GM19351 (cell line): ENCODE measurements at regions not wholly inside any gene's neighbourhood (a gene's known extent, or its start where the extent isn't known, plus 50 kb on each side); places are given as distances from the start of the nearest gene placed in this dataset.
A peak's percentile ranks its signal among the peaks of the same experiment; 100 is the strongest.
"Not testable (repeated sequence)": the region's sequence is repeated elsewhere in the genome, so short reads cannot be mapped to it uniquely, and the experiment has no call there.

Experiments used
- ATAC-seq: cut with Tn5 transposase; IDR thresholded peaks from one replicate; pipeline ENCODE4 v1.9.1; 2021; ENCODE audit warnings: mild to moderate bottlenecking, moderate library complexity; ENCODE audit not compliant: unreplicated experiment

DNA sequence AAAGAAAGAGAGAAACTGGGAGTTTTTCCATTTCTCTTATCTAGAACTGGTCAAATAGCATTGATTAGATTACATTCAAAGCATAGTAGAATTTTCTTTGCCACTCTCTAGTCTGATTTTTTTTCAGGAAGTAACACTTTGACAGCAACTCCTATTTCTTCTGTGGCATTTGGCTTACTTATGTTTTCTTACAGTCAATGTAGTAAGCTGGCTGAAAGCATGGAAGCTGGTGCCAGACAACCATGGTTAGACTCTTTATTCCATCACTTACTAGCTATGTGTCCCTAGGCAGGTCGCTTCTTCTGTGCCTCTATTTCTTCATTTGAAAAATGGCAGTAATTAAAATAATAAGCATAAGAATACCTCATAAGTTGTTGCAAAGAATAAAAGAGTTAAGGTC is 54.2 kb upstream of the OPRM1 start:
- no peak for ATAC-seq

DNA sequence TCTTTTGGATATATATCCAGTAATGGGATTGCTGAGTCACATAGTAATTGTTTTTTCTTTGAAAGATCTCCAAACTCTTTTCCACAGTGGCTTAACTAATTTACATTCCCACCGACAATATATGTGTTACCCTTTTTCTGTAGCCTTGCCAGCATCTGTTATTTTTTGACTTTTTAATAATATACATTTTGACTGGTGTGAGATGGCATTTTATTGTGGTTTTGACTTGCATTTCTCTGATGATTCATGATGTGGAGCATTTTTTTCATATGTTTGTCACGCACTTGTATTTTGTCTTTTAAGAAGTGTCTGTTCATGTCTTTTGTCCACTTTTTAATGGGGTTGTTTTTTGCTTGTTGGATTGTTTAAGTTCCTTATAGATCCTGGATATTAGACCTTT is 58.9 kb upstream of the OPRM1 start:
- no peak for ATAC-seq

DNA sequence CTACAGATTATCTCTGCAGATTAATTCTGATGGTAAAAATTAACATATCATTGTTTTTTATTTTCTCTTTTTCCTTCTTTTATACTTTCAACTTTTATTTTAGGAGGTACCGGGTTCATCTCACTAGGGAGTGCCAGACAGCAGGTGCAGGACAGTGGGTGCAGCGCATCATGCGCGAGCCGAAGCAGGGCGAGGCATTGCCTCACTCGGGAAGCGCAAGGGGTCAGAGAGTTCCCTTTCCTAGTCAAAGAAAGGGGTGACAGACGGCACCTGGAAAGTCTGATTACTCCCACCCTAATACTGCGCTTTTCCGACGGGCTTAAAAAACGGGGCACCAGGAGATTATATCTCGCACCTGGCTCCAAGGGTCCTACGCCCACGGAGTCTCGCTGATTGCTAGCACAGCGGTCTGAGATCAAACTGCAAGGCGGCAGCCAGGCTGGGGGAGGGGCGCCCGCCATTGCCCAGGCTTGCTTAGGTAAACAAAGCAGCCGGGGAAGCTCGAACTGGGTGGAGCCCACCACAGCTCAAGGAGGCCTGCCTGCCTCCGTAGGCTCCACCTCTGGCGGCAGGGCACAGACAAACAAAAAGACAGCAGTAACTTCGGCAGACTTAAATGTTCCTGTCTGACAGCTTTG is 60.0 kb upstream of the OPRM1 start:
- not testable (repeated sequence) for ATAC-seq

DNA sequence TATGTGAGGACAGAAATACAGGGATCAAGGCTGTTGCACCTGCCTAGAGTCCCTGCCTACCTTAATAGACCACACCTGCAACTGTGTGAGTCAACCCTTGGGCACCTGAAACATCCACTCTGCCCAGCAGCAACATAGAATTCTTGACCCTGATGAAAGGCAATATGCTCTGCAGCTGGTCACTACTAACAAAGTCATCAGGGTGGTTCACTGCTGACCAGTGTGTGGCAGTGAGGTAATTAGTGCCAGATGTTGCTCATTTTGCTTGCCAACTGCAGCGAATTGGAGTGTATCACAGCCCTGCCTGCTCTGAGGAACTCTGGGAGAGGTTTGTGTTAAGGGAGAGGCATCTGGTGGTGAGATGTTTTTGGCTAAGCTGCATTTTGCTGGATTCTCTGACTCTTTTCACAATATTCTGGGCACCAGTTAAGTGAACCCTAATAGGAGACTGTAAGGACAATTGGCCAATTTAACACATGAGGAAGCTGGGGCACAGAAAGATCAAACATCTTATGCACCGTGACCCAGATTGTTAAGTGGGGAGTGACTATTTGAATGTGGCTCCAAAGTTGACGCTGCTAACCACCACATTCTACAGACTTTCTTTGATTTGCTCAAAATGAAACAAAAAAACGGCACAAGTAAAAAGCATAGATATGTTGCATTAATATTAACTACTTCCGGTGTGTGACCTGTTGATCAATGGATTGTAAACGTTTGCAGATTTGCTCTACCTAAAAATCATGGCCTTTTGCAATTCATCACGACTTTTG is 61.9 kb upstream of the OPRM1 start:
- peak; percentile 61 for ATAC-seq

DNA sequence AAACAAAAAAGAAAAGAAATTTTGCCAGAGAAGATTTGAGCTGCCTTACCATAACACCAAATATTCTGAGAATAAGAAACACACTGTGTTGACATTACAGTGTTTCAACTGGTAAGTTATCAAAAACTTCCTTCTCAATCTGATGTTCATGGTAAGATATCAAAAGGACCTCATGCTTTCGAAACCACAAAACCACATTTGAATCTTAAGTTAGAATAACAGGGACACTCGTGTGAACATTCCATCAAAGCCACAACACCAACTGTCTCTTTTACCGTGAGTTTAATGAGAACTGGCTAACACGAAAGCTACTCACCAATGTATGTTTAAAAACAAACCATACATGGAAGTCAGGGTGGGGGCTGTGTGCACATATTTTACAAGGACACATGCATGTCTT is 73.0 kb upstream of the OPRM1 start:
- ATAC-seq = no peak

DNA sequence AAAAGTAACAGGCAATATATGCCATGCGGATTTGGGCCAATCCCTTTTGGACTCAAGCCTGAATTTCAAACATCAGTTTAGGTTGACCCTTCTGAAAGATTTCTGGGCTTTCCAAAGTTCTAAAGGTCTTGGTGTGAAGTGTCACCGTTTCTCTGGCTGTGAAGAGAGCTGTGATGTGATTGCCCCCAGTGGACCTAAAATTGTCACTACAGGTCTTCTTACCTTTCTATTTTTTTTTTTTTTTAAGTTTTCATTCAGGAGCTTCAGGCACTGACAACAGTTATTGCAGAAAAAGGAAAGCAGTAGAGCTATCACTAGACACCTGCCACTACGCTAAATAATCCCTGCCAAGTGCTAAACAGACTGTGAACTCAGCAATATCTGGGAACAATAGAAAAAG is 75.7 kb upstream of the OPRM1 start:
- ATAC-seq = peak; percentile 43

DNA sequence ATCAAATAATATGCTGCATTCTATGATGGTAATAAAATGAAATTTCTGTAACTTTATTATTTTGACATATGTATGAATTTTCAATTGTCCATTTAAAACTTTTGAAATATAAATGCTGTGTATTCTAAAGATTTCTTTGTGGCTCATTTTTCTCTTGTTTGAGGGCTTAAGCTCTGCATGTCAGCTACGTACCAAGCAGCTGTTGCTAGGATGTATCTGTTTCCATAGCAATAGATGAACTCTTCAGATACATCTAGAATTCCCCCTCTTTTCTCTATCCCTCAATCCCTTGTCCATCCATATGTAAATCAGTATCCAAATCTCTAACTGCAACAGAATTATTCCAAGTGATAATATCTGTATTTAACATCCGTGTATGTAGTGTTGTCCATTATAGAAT is 76.5 kb upstream of the OPRM1 start:
- ATAC-seq = no peak

DNA sequence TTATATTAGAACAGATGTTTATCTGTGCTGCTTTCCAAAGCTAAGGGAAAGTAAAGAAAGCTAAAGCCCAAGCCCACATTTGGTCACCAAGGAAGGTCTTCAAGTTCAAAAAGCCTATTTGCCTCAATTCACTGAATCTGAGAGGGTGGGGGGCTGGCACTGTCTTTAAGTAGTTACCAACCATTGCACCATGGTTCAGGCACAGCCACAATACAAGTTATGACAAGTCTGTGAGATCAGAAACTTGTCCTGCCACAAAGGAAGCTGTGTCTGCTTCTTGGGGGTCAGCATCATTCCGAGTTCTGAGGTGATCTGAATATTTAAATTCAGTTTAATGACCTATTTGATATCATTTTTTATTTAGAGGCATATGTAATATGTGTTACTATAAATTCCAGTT is 78.3 kb upstream of the OPRM1 start:
- no peak for ATAC-seq

DNA sequence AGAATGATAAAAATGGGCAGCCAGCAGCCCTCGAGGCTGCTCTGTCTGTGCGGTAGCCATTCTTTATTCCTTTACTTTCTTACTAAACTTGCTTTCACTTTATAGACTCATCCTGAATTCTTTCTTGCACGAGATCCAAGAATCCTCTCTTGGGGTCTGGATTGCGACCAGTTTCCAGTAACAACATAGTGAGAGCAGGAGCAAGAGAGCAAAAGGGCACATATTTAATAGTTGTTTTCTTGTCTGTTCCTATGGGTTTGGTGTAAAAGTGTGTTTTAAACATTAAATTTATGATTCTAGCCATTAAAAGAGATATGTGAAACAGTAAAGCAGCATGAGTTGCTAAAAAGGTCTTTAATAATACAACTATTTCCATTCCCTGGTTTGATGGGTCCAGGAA is 78.8 kb upstream of the OPRM1 start:
- no peak for ATAC-seq

DNA sequence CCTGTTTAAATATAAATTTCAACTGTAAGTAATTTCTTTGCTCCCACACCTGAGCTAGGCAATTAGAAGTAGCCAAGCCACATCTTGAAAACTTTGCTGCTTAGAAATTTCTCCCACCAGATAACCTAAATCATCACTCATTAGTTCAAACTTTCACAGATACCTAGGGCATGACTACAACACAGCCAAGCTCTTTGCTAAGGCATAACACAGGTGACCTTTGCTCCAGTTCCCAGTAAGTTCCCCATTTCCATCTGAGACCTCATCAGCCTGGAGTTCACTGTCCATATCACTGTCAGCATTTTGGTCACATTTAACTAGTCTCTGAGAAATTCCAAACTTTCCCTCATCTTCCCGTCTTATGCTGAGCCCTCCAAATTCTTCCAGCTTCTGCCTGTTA is 79.8 kb upstream of the OPRM1 start:
- no peak for ATAC-seq

DNA sequence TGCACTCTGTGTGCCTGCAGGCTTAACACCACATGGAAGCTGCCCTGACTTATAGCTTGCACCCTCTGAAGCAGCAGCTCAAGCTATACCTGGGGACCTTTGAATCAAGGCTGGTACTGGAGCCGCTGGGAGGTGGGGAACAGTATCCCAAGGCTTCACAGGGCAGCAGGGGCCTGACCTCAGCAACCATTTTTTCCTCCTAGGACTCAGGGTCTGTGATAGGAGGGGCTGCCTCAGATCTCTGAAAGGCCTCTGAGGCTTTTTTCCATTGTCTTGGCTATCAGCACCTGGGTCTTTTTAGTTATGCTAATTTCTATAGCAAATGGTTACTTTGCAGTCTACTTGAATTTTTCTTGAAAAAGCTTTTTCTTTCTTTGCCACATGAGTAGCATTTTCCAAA is 80.2 kb upstream of the OPRM1 start:
- ATAC-seq = no peak

DNA sequence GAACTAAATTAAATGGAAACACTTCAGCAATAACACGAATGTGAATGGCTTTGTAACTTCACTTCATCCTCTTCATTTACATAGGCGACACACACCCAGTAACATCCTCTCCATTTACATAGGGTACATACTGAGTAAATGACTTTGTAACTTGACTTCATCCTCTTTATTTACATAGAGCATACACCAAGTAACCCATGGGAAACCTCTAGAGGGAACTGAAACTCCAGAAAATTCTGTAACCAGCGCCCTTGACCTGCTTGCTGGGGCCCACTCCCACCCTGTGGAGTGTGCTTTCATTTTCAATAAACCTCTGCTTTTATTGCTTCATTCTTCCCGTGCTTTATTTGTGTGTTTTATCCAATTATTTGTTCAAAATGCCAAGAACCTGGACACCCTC is 81.6 kb upstream of the OPRM1 start:
- ATAC-seq = peak; percentile 91

DNA sequence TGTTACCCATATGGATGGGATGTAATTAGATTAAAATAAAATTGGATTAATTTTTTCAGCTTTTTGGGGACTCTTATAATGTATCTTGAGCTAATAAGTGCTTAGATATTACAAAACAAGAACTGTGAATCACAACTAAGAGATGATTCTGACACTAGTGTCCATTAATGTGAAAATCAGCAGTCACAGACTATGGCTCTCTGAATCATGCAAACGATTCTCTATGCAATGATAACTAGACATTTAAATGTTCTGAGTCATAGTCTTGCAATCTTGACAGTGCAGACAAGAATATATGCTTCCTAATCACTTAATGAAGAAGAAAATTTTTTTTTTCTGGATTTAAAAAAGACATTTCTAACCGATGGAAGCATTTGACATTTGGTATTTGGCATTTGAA is 82.2 kb upstream of the OPRM1 start:
- no peak for ATAC-seq

DNA sequence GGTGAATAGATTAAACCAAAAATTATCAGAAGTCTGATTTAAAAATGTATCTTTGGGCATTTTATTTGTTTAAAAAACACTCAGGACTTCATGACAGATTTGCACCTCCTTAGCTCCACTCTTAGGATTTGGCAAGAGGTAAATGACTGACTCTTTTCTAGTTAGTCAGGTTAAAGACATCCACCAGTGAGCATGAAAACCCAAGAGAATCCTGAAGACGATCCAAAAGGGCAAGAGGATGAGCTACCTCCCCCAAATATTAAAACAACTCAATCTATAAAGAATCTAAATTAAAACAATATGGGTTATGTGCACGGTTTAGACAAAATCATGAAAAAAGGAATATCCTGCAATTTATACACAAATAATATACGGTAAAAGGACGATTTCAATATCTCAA is 89.4 kb upstream of the OPRM1 start:
- ATAC-seq = no peak

DNA sequence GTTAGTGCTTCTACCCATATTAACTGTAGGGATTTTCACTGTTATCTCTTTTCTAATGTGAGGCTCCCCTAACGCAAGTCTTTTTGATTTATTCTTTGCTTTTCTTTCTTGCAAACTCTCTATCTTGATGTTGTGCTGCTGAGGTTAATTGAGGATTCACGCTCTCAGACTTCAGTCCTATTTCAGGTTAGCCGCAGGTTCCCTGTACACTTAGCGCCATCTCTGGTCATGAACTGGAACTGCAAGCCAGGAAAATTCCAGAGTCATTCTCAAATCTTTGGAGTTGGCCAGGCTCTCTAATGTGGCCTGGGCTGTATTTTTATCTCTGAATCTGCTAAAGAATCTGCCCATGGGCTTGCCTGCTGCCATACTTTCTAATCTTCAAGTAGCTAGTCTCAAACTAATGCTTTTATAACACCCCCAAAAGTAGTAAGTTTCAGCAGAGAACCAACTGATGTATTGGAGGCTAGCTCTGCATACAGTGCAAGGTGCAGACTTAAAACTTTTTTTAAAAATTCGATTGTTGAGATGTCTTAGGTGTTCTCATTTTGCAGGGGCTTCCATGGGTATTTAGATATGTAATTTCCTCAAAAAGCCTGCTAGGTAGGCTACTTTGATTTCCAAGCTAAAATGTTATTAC is 91.1 kb upstream of the OPRM1 start:
- ATAC-seq = peak; percentile 64

DNA sequence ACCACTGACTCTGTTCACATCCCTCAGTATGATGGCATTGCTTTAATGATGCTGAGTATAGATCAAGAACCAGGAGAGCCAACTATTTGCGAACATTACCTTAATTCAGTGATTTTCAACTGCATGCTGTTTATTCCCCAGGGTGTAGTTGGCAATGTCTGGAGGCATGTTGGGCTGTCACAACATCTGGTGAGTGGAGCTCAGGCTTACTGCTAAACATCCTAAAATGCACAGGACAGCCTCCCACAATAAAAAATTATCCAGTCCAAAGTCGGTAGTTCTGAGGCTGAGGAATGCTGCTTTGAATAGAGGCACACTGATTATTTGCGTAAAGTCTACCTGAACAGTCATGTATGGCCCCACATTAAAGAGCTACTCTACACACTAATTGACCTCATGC is 94.8 kb upstream of the OPRM1 start:
- no peak for ATAC-seq

DNA sequence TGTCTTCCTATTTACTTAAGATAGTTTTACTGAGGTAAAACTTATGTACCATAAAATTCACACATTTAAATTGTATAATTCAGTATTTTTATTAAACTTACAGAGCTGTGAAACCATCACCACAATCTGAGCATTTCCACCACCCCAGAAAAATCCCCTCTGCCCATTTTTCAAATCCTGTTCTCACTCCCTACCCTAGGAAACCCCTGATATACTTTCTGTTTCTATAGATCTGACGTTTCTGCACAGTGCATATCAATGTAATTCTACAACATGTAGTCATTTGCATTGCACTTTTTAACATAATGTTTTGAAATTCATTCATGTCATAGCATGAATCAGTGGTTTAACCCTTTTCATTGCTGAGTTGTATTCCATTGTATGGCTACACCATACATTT is 96.7 kb upstream of the OPRM1 start:
- no peak for ATAC-seq

DNA sequence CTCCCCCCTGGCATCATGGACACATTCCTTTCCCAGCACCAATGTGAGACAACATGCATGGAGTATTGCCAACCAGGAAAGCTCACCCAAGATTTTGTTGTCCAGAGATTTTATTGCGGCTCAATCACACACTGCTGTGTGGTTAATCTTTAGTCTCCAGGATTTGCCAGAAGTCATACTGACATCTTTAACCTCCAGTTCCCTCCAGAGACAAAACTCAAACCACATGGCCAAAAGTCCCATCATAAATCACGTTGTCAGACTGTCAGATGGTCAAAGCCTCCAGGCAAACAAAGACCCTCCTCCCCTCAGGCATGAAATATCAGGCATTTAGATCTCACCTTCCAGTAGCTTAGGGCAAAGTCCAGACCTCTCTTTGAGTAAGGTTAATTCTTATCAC is 97.3 kb upstream of the OPRM1 start:
- no peak for ATAC-seq

DNA sequence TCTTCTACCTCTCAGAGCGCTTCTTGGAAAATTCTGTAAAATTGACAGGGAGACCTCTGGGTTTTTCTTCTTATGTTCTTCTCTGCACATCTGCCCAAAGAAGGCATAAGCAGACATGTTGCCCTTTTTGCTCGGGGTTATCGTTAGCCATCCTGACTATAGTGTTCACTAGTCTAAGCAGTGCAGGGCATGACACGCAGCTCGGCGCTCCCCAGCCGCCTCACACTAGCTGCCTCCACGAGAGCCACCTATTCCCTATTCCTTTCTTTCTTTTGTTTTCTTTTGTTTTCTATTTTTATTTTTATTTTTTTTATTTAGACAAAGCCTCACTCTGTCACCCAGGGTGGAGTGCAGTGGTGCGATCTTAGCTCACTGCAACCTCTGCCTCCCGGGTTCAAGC is 100.2 kb upstream of the OPRM1 start:
- ATAC-seq = no peak

DNA sequence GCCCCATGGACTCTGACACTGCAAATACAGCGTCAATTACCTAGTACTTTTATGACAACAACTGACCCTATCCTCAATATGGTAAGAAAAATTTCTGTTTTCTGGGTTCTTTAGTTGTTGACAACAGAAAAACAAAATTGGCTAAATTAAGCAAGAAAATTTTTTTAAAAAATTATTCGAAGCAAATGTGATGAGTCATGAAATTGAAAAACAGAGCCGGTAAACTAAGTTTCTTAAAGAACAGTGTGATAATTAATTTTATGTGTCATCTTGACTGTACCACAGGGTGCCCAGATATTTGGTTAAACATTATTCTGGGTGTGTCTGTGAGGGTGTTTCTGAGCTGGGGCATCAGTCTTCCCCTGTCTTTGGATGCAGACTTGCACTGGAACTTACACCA is 107.6 kb upstream of the OPRM1 start:
- no peak for ATAC-seq

DNA sequence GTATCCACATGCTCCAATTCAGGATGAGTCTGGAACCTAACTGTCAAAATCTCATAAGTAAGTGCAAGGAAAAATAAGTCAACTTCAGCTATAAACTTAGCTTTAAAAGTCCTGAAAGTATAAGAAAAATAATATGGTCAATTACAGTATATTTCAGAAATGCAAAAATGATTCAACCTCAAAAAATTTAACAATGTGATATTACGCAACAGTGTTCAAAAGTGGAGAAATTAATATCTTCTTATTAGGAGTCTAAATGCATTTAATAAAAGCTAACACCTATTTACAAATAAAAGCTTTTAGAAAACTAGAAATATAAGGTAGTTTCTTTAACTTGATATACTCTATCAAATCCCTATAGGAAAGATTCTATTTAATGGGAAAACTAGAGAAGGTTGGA is 111.2 kb upstream of the OPRM1 start:
- ATAC-seq = no peak

DNA sequence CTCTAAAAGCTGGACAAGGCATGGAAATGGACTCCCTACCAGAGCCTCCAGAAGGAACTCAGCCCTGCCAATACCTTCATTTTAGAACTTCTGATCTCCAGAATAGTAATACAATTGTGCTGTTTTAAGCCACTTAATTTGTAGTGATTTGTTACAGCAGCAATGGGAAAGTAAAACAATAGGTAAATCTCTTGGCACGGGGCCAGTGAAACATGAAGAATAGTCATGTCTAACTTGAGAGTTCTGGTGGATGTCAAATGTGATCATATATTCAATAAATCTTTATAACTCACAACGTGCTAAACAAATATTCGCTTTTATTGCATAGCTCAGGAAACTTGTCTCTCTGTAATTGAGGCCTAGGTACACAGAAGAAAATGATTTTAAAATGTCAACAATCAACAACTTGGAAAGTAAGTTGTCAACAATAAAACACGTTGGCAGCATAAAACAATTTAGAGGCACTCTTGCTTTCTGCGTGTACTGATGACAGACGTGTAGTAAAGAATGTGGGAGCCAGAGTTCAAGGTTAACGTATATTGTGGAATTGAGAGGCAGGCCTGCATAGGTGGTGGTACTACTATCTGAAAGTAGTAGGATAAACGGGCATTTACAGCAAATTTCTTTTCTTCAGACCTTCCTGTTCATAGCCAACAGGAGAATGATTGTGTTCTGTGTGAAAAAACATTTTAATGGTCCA is 140.5 kb upstream of the OPRM1 start:
- no peak for ATAC-seq
